Uterus (tissue), 2 donors: ENCODE measurements at regions not wholly inside any gene's neighbourhood (a gene's known extent, or its start where the extent isn't known, plus 50 kb on each side); places are given as distances from the start of the nearest gene placed in this dataset.

Source experiments
- POLR2A ChIP-seq, 2 donors: fragments of 450-650 bp; IDR thresholded peaks; one replicate each; pipeline ENCODE4 v1.6.1; 2016; ENCODE audit warnings: antibody characterized with exemption in 2 of 2, mild to moderate bottlenecking in 1 of 2, moderate library complexity in 1 of 2
- TF ChIP-seq, protein P1 (sequence below), 4 experiments: fragments of 200-600 bp in 2 of 4; fragments of 450-650 bp in 2 of 4; sonication (generic) in 2 of 4; IDR thresholded peaks; one replicate each; pipeline ENCODE4 v1.5.1; 2016 to 2019; ENCODE audit warnings: antibody characterized with exemption in 4 of 4, mild to moderate bottlenecking in 2 of 4, moderate library complexity in 1 of 4

DNA sequence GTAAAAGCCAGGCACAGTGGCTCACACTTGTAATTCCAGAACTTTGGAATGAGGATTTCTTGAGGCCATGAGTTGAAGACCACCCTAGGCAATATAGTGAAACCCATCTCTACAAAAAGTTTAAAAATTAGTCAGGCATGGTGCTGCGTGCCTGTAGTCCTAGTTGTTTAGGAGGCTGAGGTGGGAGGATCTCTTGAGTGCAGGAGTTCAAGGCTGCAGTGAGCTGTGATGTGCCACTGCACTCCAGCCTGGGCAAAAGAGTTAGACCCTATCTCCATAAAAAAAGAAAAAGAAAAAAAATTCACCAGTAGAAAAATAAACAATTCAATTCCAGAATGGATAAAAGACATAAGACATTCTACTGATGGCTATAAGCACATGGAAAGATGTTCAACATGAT is 104.9 kb upstream of the LGSN start:
- TF ChIP-seq POLR2A (IDR thresholded peaks at IDR 0.05): no peak
- TF ChIP-seq, protein P1, sequence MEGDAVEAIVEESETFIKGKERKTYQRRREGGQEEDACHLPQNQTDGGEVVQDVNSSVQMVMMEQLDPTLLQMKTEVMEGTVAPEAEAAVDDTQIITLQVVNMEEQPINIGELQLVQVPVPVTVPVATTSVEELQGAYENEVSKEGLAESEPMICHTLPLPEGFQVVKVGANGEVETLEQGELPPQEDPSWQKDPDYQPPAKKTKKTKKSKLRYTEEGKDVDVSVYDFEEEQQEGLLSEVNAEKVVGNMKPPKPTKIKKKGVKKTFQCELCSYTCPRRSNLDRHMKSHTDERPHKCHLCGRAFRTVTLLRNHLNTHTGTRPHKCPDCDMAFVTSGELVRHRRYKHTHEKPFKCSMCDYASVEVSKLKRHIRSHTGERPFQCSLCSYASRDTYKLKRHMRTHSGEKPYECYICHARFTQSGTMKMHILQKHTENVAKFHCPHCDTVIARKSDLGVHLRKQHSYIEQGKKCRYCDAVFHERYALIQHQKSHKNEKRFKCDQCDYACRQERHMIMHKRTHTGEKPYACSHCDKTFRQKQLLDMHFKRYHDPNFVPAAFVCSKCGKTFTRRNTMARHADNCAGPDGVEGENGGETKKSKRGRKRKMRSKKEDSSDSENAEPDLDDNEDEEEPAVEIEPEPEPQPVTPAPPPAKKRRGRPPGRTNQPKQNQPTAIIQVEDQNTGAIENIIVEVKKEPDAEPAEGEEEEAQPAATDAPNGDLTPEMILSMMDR (IDR thresholded peaks at IDR 0.05): no peak
